Lower leg skin (tissue), 4 donors: ENCODE measurements at regions not wholly inside any gene's neighbourhood (a gene's known extent, or its start where the extent isn't known, plus 50 kb on each side); places are given as distances from the start of the nearest gene placed in this dataset.

Experiments used
- DNase-seq, 2 donors: peaks; one replicate each; pipeline ENCODE4 v3.0.0-alpha.2; 2019; ENCODE audit warnings: low spot score in 2 of 2
- H3K4me3 ChIP-seq: fragments of 200-600 bp; sonication (generic); 2 replicates; pipeline ENCODE4 v1.5.1; 2017; ENCODE audit warnings: mild to moderate bottlenecking, low read depth; ENCODE audit not compliant: poor library complexity, severe bottlenecking
- CTCF ChIP-seq, 3 donors: fragments of 450-650 bp; IDR thresholded peaks; one replicate each; pipeline ENCODE4 v1.5.1; 2016; ENCODE audit warnings: antibody characterized with exemption in 3 of 3, mild to moderate bottlenecking in 3 of 3, moderate library complexity in 2 of 3
- POLR2A ChIP-seq, 2 donors: fragments of 450-650 bp; IDR thresholded peaks; one replicate each; pipeline ENCODE4 v1.6.1; 2016 to 2017; ENCODE audit warnings: antibody characterized with exemption in 2 of 2, mild to moderate bottlenecking in 1 of 2, moderate library complexity in 1 of 2
- WGBS, 2 donors: methylation state at CpG; one replicate each; pipeline ENCODE4 v1.1.5; 2018; 5-methylcytosine and 5-hydroxymethylcytosine counted together
- intact Hi-C: fragments of 100-400 bp; cut with DNase I; formaldehyde crosslinking; loops from one replicate; pipeline ENCODE4 v1.15.0; 2023; ENCODE audit warnings: low total_unique reads

GRCh38 chr18:41128126-41128525, 826.9 kb upstream of the PIK3C3 start:
- intact Hi-C loops = loop anchor here (5.0 kb wide), 1 partner anchor 101 kb away; no protein-coding TSS in a partner anchor

GRCh38 chr18:41126541-41127235, 828.3 kb upstream of the PIK3C3 start:
- WGBS, 2 donors = 58 to 65% methylated on average over 2 of the region's 2 CpGs
- no peak for DNase-seq
- no peak for TF ChIP-seq CTCF (IDR thresholded peaks at IDR 0.05)
- TF ChIP-seq POLR2A (IDR thresholded peaks at IDR 0.05) = no peak
- intact Hi-C loops = loop anchor here (5.0 kb wide), 1 partner anchor 99 kb away; no protein-coding TSS in a partner anchor
- no peak overlapping the region for H3K4me3 ChIP-seq

More at GRCh38 chr18:41128126-41128525, 826.9 kb upstream of the PIK3C3 start:
- TF ChIP-seq CTCF (IDR thresholded peaks at IDR 0.05) (no peak), POLR2A (IDR thresholded peaks at IDR 0.05) (no peak)
- DNase-seq = no peak
- H3K4me3 ChIP-seq = no peak overlapping the region

GRCh38 chr18:41121116-41121826, 833.8 kb upstream of the PIK3C3 start:
- no peak for DNase-seq
- H3K4me3 ChIP-seq = no peak overlapping the region
- TF ChIP-seq POLR2A (IDR thresholded peaks at IDR 0.05) = no peak
- TF ChIP-seq CTCF (IDR thresholded peaks at IDR 0.05) = no peak
- intact Hi-C loops = no loop called here
- WGBS, 2 donors = 48 to 56% methylated on average over 4 of the region's 4 CpGs

GRCh38 chr18:41119031-41119430, 836.0 kb upstream of the PIK3C3 start:
- no peak for TF ChIP-seq CTCF (IDR thresholded peaks at IDR 0.05)
- no peak for TF ChIP-seq POLR2A (IDR thresholded peaks at IDR 0.05)
- no peak for DNase-seq
- intact Hi-C loops = no loop called here
- no peak overlapping the region for H3K4me3 ChIP-seq
- WGBS, 2 donors = 70 to 71% methylated on average over 3 of the region's 3 CpGs

GRCh38 chr18:41113885-41114482, 841.0 kb upstream of the PIK3C3 start:
- H3K4me3 ChIP-seq = no peak overlapping the region
- no peak for DNase-seq
- intact Hi-C loops = no loop called here
- 32 to 37% methylated on average over 2 of the region's 2 CpGs for WGBS, 2 donors
- no peak for TF ChIP-seq CTCF (IDR thresholded peaks at IDR 0.05)
- no peak for TF ChIP-seq POLR2A (IDR thresholded peaks at IDR 0.05)
